B cell (primary cell): ENCODE measurements at regions not wholly inside any gene's neighbourhood (a gene's known extent, or its start where the extent isn't known, plus 50 kb on each side); places are given as distances from the start of the nearest gene placed in this dataset.

Experiments used
- ATAC-seq: fragments of 200-7000 bp; cut with Tn5 transposase; one replicate; pipeline ENCODE4 v1.10.0; 2021; ENCODE audit warnings: low read depth, mild to moderate bottlenecking, moderate number of reproducible peaks, moderate library complexity
- CTCF ChIA-PET: fragments of 350-600 bp; sonication (Branson Sonifier 250); formaldehyde crosslinking; loops from one replicate; lab custom pipeline; 2021; ENCODE audit warnings: antibody characterized with exemption, inconsistent platforms; lab: Charles Lee
- POLR2A ChIA-PET: fragments of 350-600 bp; sonication (Branson Sonifier 250); formaldehyde crosslinking; loops from one replicate; lab custom pipeline; 2021; ENCODE audit warnings: antibody characterized with exemption; lab: Charles Lee
- DNase-seq: peaks from one replicate; pipeline ENCODE4 v3.0.0; 2013
- H2AFZ ChIP-seq: 2 replicates; pipeline ENCODE4 v1.6.1; 2012; ENCODE audit warnings: mild to moderate bottlenecking, low read depth, low read length; ENCODE audit not compliant: insufficient read depth, poor library complexity, severe bottlenecking
- H3K27ac ChIP-seq, 2 donors: 1 replicate in 1 of 2; 2 replicates in 1 of 2; pipeline ENCODE4 v1.5.1; 2012 to 2013; ENCODE audit warnings: low read length in 2 of 2, mild to moderate bottlenecking in 2 of 2, moderate library complexity in 1 of 2
- H3K27me3 ChIP-seq, 4 experiments: fragments of 200-600 bp in 1 of 4; sonication (generic) in 1 of 4; replicated peaks in 1 of 4; 1 replicate in 2 of 4; 2 replicates in 2 of 4; pipeline versions ENCODE4 v1.6.1 to v1.7.0; 2013 to 2016; ENCODE audit warnings: low read length in 3 of 4, mild to moderate bottlenecking in 2 of 4, mixed read lengths in 1 of 4, moderate library complexity in 1 of 4; ENCODE audit not compliant: insufficient read depth in 4 of 4, control insufficient read depth in 3 of 4; ENCODE audit errors: control extremely low read depth in 1 of 4
- H3K36me3 ChIP-seq, 2 experiments: replicated peaks in 1 of 2; 1 replicate in 1 of 2; 2 replicates in 1 of 2; pipeline versions ENCODE4 v1.6.1 to v1.7.1; 2013; ENCODE audit warnings: low read length in 1 of 2; ENCODE audit not compliant: insufficient read depth in 2 of 2, control insufficient read depth in 1 of 2; ENCODE audit errors: control extremely low read depth in 1 of 2, extremely low read depth in 1 of 2
- H3K4me1 ChIP-seq, 2 donors: fragments of 200-600 bp in 1 of 2; sonication (generic) in 1 of 2; 1 replicate in 1 of 2; 2 replicates in 1 of 2; pipeline versions ENCODE4 v1.5.1 to v1.6.1; 2013 to 2017; ENCODE audit warnings: low read length in 2 of 2; ENCODE audit not compliant: control insufficient read depth in 2 of 2, insufficient read depth in 2 of 2
- H3K4me2 ChIP-seq: replicated peaks from 2 replicates; pipeline ENCODE3; 2012; ENCODE audit warnings: mild to moderate bottlenecking, low read depth, low read length; ENCODE audit not compliant: poor library complexity, severe bottlenecking
- H3K4me3 ChIP-seq, 5 experiments: fragments of 200-600 bp in 1 of 5; sonication (generic) in 1 of 5; 1 replicate in 3 of 5; 2 replicates in 2 of 5; pipeline versions ENCODE4 v1.5.1 to v1.7.0; 2011 to 2016; ENCODE audit warnings: low read length in 4 of 5, mild to moderate bottlenecking in 4 of 5, low read depth in 2 of 5, control low read depth in 1 of 5, moderate library complexity in 1 of 5; ENCODE audit not compliant: insufficient read depth in 1 of 5; ENCODE audit errors: control extremely low read depth in 1 of 5, extremely low read depth in 1 of 5
- H3K79me2 ChIP-seq: fragments of 200-600 bp; sonication (generic); one replicate; pipeline ENCODE4 v1.6.0; 2016; ENCODE audit warnings: low read length; ENCODE audit not compliant: control insufficient read depth, insufficient read depth
- H3K9ac ChIP-seq: fragments of 200-600 bp; sonication (generic); 2 replicates; pipeline ENCODE4 v1.6.1; 2017; ENCODE audit warnings: mild to moderate bottlenecking, low read length, moderate library complexity
- H3K9me3 ChIP-seq, 3 donors: one replicate each; pipeline versions ENCODE4 v1.6.1 to v1.7.1; 2013; ENCODE audit warnings: low read length in 2 of 3; ENCODE audit not compliant: control insufficient read depth in 2 of 3, insufficient read depth in 1 of 3; ENCODE audit errors: control extremely low read depth in 1 of 3
- H4K20me1 ChIP-seq: 2 replicates; pipeline ENCODE4 v1.6.0; 2012; ENCODE audit warnings: mild to moderate bottlenecking, low read length; ENCODE audit not compliant: insufficient read depth, control insufficient read depth, poor library complexity, severe bottlenecking
- H3K27ac Mint-ChIP-seq: one replicate; pipeline ENCODE4 v1.8.0; 2021; ENCODE audit warnings: mixed read lengths
- H3K27me3 Mint-ChIP-seq: one replicate; pipeline ENCODE4 v1.8.0; 2021; ENCODE audit warnings: mixed read lengths
- H3K4me1 Mint-ChIP-seq: one replicate; pipeline ENCODE4 v1.8.0; 2021; ENCODE audit warnings: mixed read lengths
- H3K4me3 Mint-ChIP-seq: one replicate; pipeline ENCODE4 v1.8.0; 2021; ENCODE audit warnings: mixed read lengths
- H3K9me3 Mint-ChIP-seq: one replicate; pipeline ENCODE4 v1.8.0; 2022; ENCODE audit warnings: mixed read lengths; ENCODE audit not compliant: insufficient read depth
- EZH2 ChIP-seq: IDR thresholded peaks from 2 replicates; pipeline ENCODE4 v1.6.1; 2012; ENCODE audit warnings: borderline replicate concordance, low read depth, mild to moderate bottlenecking, moderate library complexity, low read length; ENCODE audit not compliant: insufficient read depth, poor library complexity, severe bottlenecking
- WGBS: methylation state at CpG from one replicate; pipeline ENCODE4 v1.1.5; 2013; ENCODE audit warnings: missing lambda C conversion rate; ENCODE audit not compliant: insufficient coverage; 5-methylcytosine and 5-hydroxymethylcytosine counted together
- intact Hi-C: fragments of 100-400 bp; cut with micrococcal nuclease; formaldehyde crosslinking; loops from one replicate; pipeline ENCODE4 v1.10.0; 2022
- TF ChIP-seq, protein P1 (sequence below): fragments of 200-600 bp; IDR thresholded peaks from one replicate; pipeline ENCODE4 v1.8.0; 2022; ENCODE audit warnings: antibody characterized with exemption, mild to moderate bottlenecking

DNA sequence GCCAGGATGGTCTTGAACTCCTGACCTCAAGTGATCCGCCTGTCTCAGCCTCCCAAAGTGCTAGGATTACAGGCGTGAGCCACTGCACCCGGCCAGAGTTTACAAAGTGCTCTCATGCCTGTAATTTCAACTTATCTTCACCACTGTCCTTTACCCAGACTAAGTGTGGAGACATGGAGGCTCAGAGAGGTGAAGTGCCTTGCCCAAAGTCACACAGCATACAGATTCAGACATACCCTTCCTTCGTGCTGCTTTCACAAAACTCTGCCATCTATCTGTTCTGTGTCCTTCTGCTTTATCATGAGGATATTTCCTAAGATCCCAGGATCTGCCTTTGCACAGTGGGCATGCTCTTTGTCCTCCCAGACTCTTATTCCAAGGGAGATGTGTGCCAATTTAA lies 143.6 kb upstream of the SYT13 start:
- H3K4me3 Mint-ChIP-seq, result no peak overlapping the region
- no peak overlapping the region for H2AFZ ChIP-seq
- 79% methylated on average over 4 of the region's 4 CpGs for WGBS
- H3K79me2 ChIP-seq, result no peaks in the 10 kb centered on the region
- H3K27me3 ChIP-seq, result peaks cover 0 to 9% (median 0%) of the 10 kb centered on the region in 4 experiments
- no peaks in the 10 kb centered on the region for H3K36me3 ChIP-seq
- TF ChIP-seq, protein P1, sequence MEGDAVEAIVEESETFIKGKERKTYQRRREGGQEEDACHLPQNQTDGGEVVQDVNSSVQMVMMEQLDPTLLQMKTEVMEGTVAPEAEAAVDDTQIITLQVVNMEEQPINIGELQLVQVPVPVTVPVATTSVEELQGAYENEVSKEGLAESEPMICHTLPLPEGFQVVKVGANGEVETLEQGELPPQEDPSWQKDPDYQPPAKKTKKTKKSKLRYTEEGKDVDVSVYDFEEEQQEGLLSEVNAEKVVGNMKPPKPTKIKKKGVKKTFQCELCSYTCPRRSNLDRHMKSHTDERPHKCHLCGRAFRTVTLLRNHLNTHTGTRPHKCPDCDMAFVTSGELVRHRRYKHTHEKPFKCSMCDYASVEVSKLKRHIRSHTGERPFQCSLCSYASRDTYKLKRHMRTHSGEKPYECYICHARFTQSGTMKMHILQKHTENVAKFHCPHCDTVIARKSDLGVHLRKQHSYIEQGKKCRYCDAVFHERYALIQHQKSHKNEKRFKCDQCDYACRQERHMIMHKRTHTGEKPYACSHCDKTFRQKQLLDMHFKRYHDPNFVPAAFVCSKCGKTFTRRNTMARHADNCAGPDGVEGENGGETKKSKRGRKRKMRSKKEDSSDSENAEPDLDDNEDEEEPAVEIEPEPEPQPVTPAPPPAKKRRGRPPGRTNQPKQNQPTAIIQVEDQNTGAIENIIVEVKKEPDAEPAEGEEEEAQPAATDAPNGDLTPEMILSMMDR, result no peak
- TF ChIP-seq EZH2, result no peak
- no peaks in the 10 kb centered on the region for H3K4me1 Mint-ChIP-seq
- H3K9me3 Mint-ChIP-seq, result no peaks in the 10 kb centered on the region
- no peak overlapping the region for H3K27ac ChIP-seq
- H3K4me1 ChIP-seq, result no peaks in the 10 kb centered on the region
- peaks cover 52% of the 10 kb centered on the region for H3K27me3 Mint-ChIP-seq
- H3K9me3 ChIP-seq, result no peaks in the 10 kb centered on the region
- POLR2A ChIA-PET, result no interaction called here
- H3K4me2 ChIP-seq, result no peak overlapping the region
- DNase-seq, result no peak
- CTCF ChIA-PET, result no interaction called here
- H3K27ac Mint-ChIP-seq, result no peak overlapping the region
- intact Hi-C loops, result no loop called here
- no peak for ATAC-seq
- no peak overlapping the region for H3K4me3 ChIP-seq
- H3K9ac ChIP-seq, result no peak overlapping the region
- H4K20me1 ChIP-seq, result no peaks in the 10 kb centered on the region

DNA sequence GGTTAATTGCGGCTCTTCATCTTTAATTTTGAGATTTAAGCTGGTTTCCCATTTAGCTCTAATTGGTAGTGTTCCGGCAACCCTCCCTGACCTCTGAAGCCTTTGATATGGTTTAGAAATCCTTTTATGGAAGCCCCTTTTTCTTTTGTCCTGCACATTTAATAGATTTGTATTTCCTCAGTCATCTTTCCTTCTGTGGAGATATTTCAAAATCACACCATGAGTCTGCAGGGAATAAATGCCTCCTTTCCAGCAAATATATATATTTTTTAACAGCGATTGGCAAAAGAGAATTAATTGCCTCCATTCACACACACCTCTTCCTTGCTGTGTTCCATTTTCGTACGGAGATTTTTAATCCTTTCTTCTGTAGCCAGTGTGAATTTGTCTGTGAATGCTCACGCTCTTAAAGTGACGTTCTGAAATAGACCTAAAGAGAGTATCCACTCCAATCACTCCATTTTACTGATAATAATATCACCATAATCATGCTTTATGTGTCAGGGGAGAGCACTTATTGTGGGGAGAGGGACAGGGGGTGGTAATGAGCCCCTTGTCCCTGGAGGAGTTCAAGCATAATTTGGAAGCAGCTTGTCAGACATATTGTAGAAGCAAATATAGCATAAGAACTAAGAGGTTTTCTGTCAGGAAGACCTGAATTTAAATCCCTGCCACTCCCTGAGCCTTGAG lies 142.5 kb upstream of the SYT13 start:
- ATAC-seq (no peak), DNase-seq (no peak)
- H3K4me1 Mint-ChIP-seq, result no peaks in the 10 kb centered on the region
- ChIA-PET POLR2A (no interaction called here), CTCF (no interaction called here)
- Histone ChIP-seq H2AFZ (no peak overlapping the region), H3K4me3 (no peak overlapping the region), H3K79me2 (no peaks in the 10 kb centered on the region), H4K20me1 (no peaks in the 10 kb centered on the region), H3K27me3 (peaks cover 0 to 9% (median 2%) of the 10 kb centered on the region in 4 experiments), H3K27ac (no peak overlapping the region), H3K9me3 (no peaks in the 10 kb centered on the region), H3K36me3 (no peaks in the 10 kb centered on the region), H3K4me2 (no peak overlapping the region), H3K4me1 (no peaks in the 10 kb centered on the region), H3K9ac (no peak overlapping the region)
- WGBS, result 100% methylated on average over 1 of the region's 7 CpGs
- TF ChIP-seq EZH2, result no peak
- TF ChIP-seq, protein P1, result no peak
- H3K4me3 Mint-ChIP-seq, result no peak overlapping the region
- H3K9me3 Mint-ChIP-seq, result no peaks in the 10 kb centered on the region
- no peak overlapping the region for H3K27ac Mint-ChIP-seq
- H3K27me3 Mint-ChIP-seq, result peaks cover 50% of the 10 kb centered on the region
- intact Hi-C loops, result no loop called here
